ENCODE measurements at regions not wholly inside any gene's neighbourhood (a gene's known extent, or its start where the extent isn't known, plus 50 kb on each side); places are given as distances from the start of the nearest gene placed in this dataset.

DNA sequence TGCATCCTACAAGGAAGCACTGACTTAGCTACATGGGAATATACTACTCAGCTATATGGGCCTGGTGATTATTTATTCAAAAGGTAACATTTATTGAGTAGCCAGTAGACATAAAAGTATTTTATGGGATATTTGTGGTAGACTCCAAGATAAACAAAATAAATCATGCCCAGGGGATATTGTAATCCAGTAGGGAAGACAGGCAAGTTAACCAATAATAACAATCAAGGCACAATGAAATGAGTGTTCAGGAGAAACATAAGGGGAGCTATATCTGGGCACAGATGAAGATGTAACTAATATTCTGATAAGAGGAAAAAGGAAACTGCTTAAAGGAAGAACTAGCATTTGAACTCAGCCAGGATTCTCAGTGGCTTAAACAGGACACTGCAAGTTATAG, 161.4 kb upstream of the MTNR1B start:
- no peak for DNase-seq

DNA sequence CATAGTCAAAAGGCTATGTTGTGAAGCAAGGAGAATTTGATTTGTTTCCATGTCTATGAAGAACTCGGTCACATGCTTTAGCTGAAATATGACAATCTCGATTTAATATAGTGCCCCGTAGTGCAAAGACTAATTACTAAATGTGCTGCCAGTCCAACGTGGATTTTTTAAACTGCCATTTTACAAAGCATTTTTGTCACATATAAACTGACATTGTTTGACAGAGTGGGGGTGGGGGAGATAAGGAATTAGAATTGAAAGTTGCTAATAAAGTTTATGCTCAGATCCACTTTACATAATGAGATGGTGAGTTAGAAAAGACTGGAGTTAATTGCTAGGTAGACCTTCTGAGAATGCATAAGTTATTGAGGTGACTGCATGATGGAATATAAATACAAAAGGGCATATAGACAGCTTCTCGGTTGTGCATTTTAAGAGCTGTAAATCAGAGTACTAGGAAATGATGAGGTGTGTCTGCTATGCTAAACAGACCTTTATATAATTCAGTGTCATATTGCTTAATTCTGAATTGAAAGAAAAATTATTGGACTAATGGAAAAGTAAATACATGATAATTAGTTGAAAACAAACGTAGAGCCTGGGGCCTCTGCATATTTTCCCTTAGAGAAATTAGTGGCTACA, 158.9 kb upstream of the MTNR1B start:
- DNase-seq = no peak

DNA sequence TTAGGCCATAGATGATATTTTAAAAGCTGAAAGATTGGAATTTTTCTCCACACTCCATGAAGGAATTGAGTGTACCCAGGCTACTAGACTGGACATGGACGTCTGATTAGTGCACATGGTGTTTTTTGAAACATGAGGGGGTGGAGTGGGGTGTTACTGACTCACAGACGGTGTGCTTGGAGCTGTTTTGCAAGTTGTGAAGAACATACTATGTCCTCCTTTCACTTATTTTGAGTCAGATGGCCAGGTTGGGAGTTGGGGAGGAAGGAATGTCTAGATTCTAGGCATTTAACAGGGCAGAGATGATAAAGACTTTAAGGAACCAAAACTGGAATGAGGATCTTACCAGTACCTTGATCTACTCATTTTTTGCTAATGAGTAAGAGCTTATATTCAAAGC, 158.1 kb upstream of the MTNR1B start:
- no peak for DNase-seq

DNA sequence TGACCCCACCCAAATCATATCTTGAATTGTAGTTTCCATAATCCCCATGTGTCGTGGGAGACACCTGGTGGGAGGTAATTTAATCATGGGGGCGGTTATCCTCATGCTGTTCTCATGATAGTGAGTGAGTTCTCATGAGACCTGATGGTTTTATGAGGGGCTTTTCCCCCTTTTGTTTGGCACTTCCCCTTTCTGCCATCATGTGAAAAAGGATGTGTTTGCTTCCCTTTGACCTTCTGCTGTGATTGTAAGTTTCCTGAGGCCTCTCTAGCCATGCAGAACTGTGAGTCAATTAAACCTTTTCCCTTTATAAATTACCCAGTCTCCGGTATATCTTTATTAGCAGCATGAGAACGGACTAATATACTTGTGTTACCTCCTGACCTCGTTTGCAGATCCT, 156.6 kb upstream of the MTNR1B start:
- DNase-seq = no peak

DNA sequence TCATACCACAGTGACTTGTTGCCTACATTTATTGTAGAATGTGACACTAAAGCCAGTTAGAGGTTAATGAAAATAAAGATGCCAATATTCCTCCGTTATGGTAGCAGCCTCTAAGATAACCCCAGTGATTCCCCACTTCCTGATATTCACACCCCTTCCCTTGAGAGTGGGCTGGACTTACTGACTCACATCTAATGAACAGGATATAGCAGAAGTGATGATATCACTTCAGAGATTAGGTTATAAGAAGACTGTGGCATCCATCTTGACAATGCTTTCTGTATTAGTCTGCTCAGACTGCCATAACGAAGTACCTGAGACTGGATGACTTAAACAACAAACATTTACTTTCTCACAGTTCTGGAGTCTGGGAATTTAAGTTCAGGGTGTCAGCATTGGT, 149.6 kb upstream of the MTNR1B start:
- DNase-seq = no peak

DNA sequence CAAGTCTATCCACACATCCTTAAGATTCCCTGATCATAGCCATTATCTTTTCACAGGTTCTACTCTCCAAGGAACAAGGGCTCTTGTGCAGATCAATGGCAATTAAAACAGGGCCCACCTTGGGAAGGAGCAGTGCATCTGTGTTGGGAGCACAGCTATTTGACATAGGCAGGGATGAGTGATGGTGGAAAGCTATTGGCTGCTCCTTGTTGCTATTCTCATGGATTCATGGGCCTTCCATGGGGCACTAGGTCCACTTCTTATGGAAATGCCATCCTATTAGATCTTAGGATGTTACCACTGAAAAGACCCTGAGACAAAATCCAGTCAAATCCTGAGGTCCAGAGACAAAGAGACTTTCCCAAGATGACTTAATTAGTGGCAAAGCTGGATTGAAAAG, 148.6 kb upstream of the MTNR1B start:
- DNase-seq = no peak

DNA sequence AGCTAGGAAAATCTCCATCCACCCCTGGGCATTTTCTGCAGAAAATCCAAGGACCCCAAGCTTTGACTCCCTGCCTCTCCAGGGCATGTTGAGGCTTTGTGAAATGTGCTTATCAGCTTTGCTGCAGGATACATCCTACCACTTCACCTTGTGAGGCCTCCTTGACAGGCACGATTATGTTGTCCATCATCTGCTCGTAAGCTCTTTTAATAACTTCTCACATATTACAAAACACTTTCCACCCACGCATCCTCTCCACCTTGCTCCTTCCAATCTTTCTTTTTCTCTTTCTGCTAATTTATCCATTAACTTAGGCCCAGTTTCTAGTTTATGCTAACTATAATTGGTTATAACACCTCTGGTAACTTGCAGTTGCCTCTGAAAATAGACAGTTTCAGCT, 147.0 kb upstream of the MTNR1B start:
- no peak for DNase-seq

DNA sequence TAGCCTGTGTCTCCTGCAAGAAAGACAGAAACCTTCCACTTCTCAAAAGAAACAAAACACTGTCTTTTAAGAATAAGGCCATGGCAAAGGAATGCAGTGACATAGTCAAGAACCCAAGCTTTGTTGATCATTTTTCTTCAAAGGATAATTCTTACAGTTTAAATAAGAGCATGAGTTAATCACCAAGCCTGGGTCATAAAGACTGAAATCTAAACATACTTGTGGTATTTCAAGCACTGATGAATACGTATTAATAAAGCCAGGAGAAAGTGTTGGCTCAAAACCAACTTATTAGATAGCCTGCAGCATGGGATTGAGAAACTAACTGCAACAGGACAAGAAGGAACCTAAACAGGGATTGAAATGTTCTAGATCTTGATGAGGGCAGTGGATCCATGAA, 143.3 kb upstream of the MTNR1B start:
- DNase-seq = no peak

DNA sequence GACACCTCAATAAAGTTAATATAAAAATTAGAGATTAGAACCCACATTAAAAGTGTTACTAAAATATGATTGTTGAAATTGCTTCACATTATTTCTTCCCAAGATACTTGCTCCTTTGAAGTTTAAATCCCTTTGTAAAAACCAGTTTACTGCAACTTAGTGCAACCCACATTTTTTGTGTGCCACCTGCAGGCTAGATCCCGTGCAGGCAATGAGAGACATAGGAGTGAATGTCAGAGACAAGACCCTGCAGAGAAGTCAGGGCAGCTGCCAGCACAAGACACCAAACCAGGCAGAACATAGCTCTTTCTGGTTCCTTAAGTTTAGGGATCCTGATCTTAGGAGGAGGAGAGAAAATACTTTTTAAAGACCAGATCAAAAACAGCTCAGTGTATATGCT, 142.8 kb upstream of the MTNR1B start:
- no peak for DNase-seq

DNA sequence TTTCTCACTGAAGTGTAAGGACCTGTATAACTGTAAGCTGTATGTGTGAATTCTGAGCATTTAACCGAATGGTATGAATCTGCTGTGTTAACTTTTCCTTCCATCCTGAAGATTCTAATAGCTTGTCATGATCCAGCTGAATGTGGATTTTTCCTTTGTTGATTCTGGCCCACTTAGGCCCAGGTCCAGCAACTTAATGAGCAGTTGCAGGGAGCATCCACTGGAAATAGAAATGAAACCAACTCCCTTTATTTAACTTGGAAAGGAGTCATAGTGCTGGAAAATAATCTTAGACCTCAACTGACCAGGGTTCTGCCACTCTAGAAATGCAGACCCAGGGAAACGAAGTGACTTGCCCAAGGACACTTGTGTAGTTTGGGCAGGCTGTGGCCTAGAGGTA, 142.3 kb upstream of the MTNR1B start:
- no peak for DNase-seq

DNA sequence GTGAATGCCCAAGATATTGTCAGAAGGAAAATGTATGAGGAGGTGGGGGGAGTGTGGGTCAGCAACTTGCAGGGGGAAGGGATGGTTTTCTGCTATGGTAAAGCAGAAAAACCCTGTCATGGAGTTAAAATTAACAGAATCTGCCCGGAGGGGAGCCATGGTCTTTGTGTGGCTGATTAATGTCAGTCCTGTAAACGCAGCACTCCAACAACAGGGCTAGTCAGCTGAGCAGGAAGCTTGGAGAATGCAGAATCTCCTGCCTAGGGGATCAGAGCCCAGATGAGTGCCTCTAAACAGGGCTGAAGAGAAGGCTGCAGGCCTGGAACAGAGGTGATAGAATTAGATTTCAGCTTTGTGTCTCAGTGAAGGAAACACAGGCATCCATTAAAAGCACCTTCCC, 140.9 kb upstream of the MTNR1B start:
- DNase-seq = no peak

DNA sequence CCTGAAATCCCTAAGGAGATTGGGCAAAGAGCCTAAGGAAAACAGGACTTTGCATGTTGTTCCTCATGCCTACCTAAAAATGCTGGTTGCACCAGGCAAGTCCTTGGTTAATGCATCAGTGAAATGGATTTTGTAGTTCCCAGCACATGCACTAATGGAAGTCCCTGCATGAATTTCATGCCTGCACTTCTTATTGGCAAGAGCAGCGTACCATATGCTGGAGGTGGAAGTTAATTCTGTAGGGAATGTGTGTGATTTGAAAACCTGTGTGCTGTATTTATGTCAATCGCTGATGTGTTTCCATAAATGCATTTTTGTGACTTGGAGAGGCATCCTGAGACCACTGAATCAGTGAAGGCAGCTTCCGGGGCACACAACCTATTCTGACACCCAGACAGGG, 140.3 kb upstream of the MTNR1B start:
- DNase-seq = no peak

DNA sequence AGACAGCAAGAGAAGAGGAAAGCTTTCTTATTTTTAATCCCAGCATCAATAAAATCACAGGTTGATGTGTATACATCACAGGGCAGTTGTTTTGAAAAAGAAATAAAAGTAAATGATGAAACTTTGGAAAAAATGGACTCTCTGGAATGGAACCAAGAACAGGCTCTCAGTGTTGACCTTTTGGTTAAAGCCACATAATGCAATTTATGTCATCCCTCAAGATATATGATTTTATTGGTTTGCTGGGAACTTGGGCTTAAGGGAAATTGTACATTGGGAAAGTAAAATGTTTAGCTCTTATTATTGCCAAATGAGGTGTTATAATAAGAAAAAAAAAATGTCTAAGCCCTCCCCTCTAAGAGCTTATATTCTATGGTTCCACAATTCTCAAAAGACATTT, 139.8 kb upstream of the MTNR1B start:
- no peak for DNase-seq

DNA sequence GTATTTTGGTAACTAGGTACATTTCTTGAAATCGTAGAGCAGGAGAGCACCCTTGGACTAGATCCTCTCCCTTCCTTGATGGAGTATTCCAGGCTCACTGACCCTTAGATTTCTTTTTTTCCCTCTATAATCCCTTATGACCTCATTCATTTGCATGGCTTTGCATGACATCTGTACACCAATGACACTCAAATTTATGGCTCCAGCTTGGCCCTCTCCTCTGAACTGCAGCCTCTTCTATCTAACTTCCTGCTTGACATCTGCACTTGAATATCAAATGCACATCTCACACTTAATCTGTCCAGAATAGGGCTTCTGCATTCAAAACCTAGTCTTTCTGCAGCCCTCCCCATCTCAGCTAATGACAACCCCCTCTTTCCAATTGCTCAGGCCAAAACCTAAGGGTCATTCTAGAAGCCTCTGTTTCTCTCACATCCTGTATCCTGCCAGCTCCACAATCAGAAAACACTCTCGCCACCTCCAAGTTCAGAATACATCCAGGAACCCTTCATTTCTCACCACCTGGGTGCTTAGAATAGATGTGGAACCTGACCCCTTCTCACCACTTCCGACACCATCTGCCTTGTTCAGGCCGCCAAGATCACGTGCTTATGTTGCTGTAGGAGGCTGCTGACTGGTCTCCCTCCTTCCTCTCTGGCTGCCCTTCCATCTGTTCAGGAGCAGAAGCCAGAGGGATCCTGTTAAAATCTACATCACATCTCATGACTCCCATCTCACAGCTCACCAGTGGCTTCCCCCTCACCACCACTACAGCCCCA, 138.9 kb upstream of the MTNR1B start:
- no peak for DNase-seq

DNA sequence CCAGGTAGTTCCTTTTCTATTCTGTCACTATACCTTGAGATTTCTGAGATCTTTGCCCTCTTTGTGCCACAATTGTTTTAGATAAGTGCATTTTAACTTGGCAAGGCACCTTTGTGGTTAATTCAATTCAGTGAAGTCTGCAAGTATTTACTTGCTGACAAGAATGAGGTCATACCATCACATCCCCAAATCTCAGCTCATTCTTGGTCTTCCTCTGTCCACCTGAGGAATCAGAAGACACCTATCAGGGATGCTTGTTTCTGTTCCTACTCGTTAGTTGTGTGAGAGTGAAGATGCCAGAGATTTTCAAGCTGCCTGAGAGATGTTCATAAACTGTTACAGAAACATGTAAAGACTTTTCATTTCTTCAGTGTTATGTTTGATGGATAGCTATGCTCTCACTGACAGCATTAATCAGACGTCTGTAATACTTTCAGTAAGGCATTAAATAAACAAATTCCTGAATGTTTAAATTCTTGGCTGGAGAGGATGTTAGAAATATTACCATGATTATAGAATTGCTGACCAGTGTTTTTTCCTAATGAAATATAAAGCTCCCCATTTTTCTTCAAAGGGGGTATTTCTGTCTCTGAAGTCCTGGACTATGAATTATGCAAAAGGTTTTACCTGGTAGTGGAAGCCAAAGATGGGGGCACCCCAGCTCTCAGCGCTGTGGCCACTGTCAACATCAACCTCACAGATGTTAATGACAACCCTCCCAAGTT, 135.0 kb upstream of the MTNR1B start:
- no peak for DNase-seq

DNA sequence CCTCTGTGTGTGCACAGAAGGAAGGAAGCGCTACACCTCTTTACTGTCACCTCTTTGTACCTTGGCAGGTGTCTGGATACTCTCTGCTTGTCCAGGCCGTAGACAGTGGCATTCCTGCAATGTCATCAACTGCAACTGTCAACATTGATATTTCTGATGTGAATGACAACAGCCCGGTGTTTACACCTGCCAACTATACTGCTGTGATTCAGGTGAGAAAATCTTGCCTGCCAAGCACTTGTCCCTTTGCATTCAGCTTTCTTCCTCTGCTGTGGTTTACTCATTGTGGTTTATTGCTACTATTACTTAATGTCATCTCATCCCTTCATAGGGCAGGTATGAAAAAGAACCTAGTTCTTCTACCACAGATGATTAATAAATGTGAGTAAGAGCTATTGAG, 131.9 kb upstream of the MTNR1B start:
- no peak for DNase-seq

DNA sequence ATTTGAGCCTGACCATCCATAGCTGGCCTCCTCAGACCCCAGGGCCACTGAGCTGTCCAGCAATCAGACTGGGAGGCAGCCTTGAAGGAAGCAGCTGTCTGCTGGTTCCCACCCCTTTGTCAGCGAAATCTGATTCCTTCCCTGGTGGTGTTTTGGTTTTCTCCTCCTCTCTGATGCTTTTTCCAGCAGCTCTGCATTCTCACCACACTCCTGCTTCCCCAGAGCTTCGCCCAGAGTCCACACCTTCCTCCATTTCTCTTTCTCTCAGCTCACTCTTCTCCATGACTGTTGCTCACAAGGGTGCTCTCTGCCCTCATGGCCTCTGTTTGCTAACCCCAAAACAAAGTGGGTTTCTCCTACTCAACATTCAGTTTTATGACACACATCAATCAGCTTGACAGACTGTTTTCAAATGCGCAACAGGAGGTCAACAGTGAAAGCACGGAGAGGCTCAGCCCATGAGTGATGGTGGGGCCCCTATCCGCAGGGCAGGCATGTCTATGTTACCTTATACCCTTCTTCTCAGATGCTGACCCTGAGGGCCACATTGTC, 130.6 kb upstream of the MTNR1B start:
- DNase-seq = no peak

DNA sequence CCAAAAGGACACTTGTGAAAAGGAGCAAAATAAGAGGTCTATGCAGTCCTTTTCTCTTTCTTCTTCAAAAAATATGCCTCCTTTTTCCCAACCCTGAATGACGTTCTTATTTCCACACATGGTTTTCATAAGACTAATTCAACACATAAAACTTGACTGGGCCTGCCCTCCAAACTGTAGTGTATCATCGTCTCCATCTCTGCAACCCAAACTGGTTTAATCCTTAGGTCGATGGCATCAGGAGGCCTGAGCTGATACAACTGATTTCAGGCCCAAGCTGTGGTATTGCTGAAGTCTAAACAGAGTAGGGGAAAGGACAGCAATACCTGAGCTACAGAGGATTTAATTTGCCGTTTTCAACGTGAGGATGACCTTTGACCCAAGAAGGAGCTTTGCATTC, 130.0 kb upstream of the MTNR1B start:
- no peak for DNase-seq

DNA sequence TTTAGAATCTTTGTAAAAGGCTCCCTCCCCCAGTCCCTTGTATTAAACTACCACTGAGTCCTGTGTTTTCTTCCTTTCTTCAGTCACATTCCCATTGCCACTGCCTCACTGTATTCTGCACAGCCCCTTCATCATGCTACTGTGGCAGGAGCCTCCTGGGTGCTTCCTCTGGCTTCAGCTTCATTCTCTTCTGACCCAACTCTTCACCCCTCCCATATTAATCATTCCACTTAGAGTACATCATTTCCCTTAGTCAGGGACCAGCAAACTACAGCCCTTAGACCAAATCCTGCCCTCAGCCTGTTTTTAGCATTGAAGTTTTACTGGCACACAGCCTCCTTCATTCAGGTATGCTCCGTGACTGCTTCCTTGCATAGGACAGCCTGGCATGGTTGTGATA, 127.7 kb upstream of the MTNR1B start:
- no peak for DNase-seq

DNA sequence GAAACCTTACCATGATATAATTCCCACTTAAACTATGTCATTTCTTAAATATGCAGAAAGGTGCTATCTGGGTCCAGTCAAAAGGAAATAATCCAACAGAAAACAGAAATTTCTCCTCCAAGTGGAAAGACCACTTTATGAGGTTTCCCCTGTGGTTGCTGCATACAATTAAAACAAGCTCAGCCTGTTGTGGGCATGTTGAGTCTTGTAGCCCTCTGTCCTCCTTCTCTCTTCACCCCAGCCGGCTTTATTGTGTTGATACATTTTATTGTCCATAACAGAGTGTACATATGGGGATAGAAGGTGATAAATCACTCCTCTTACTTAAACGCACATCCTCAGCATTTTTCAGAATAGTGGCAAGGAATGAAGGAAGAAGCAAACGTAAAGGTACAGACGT, 126.0 kb upstream of the MTNR1B start:
- no peak for DNase-seq

DNA sequence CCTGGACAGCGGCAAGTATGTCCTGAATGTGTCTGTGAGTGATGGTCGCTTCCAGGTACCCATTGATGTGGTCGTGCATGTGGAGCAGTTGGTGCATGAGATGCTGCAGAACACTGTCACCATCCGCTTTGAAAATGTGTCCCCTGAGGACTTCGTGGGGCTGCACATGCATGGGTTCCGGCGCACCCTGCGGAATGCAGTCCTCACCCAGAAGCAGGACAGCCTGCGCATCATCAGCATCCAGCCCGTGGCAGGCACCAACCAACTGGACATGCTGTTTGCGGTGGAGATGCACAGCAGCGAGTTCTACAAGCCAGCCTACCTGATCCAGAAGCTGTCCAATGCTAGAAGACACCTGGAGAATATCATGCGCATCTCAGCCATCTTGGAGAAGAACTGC, 125.3 kb upstream of the MTNR1B start:
- DNase-seq = no peak

DNA sequence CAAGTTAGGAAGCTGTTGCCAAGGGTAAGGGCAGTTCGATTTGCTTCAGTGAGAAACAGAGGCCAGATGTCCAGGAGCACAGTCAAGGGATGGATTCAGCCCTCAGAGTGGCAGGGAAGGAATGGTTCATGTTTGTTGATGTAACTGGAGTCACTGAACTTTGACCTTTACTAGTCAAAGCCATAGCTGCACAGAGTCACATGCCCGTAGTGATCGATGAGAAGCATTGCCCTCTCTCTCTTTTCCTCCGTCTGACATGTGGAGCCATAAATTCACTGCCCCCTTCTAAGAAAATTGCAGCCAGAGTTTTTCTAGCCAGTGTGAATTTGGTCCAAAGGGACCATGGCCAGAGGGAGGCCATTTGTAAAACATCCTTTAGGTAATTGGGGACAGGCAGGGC, 124.1 kb upstream of the MTNR1B start:
- no peak for DNase-seq

DNA sequence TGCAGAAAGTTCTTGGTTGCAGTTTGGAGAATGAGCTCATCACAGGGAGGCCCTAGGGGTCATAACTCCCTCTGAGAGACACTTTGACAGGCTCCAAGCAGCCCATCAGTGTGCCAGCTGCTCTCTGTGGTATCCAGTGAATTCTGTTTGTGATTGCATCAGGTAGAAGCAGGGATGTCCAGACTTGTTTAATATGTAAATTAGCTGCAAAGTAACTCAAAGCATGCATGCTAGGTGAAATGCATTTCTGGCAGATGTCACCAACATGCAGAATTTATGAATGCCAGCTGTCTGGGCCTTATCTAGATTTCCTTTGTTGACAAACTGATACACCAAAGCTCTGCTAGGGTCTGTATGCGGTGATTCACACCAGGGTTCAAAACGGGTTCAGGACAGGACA, 123.6 kb upstream of the MTNR1B start:
- no peak for DNase-seq

DNA sequence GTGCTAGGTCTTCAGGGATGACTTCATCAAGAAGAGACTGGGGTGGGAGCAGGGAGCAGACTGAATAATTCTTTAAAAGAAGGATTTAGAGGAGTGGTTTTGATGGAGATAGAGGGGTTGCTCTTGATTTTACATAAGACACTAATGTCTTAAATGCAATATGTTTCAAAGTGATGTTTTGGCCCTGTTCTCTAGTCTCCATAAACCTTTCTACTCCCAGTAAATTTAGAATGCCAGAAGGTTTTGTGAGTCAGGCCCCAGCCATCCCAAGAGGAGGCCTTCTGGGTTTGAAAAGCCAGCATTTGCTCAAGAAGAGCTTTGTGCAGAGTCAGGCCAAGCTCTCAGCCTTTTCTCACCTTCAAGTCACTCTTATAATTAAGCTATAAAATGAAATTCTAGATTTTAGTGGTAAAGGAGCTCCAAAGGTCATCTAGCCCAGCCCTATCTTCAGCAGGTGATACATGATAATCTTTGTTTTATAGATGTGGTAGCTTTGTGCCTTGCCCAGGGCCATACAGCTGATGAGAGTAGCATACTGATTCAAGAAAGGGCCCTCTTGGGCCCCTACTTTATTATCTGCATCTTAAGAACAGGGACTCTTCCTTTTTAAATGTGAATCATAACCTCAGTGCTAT, 122.8 kb upstream of the MTNR1B start:
- no peak for DNase-seq
